K562 (cell line): ENCODE measurements at regions not wholly inside any gene's neighbourhood (a gene's known extent, or its start where the extent isn't known, plus 50 kb on each side); places are given as distances from the start of the nearest gene placed in this dataset.

Source experiments
- ATAC-seq: fragments of 200-7000 bp; cut with Tn5 transposase; 3 replicates; pipeline ENCODE4 v1.9.1; 2020; ENCODE audit warnings: moderate library complexity
- BruUV-seq: library from RNA; stranded (reverse); fragments of 400-500 nt; replicated peaks from 2 replicates; lab custom pipeline; 2021; lab: Mats Ljungman, UMichigan
- CTCF ChIA-PET: fragments of 300-600 bp; formaldehyde crosslinking; extraction: SDS; loops from one replicate; lab custom pipeline; 2021; ENCODE audit warnings: low intra/inter-chr PET ratio; lab: Yijun Ruan, JAX
- POLR2A ChIA-PET: fragments of 300-600, 350-650 bp; sonication (Branson Sonifier 250); formaldehyde crosslinking; extraction: SDS; loops from one replicate; lab custom pipeline; 2021; ENCODE audit warnings: antibody characterized with exemption, inconsistent platforms; lab: Yijun Ruan, JAX
- DNase-seq, 4 experiments: peaks; one replicate each; pipeline versions ENCODE4 v3.0.0 to v3.0.0-alpha.2; 2011 to 2018; ENCODE audit warnings: low spot score in 3 of 4, mixed read lengths in 3 of 4; ENCODE audit errors: extremely low read depth in 1 of 4
- FAIRE-seq: peaks from 2 replicates; lab custom pipeline; 2011; peaks lifted over from hg19 to GRCh38; lab: Jason Lieb, UNC
- H2AFZ ChIP-seq: 2 replicates; pipeline ENCODE4 v1.6.0; 2011; ENCODE audit warnings: low read depth, low read length, control low read depth, inconsistent platforms
- H3K27ac ChIP-seq: fragments of 200-600 bp; 3 replicates; pipeline ENCODE4 v1.8.0; 2011; ENCODE audit warnings: low read depth, mild to moderate bottlenecking, control low read depth, inconsistent platforms, low read length, moderate library complexity, mixed read lengths; ENCODE audit errors: extremely low read depth
- H3K27me3 ChIP-seq, 2 experiments: fragments of 300-600 bp in 1 of 2; 2 replicates in 1 of 2; 3 replicates in 1 of 2; pipeline versions ENCODE4 v1.6.0 to v1.8.0; 2011; ENCODE audit warnings: inconsistent platforms in 2 of 2, low read length in 2 of 2, mild to moderate bottlenecking in 1 of 2, mixed read lengths in 1 of 2, moderate library complexity in 1 of 2; ENCODE audit not compliant: control insufficient read depth in 2 of 2, insufficient read depth in 2 of 2
- H3K36me3 ChIP-seq: fragments of 300-600 bp; 3 replicates; pipeline ENCODE4 v1.8.0; 2011; ENCODE audit warnings: mild to moderate bottlenecking, low read length, inconsistent platforms; ENCODE audit not compliant: control insufficient read depth, insufficient read depth
- H3K4me1 ChIP-seq, 2 experiments: fragments of 200-600 bp in 1 of 2; replicated peaks in 1 of 2; 2 replicates in 1 of 2; 3 replicates in 1 of 2; pipeline versions ENCODE4 v1.5.1 to v1.8.0; 2011; ENCODE audit warnings: inconsistent platforms in 2 of 2, low read length in 2 of 2, mild to moderate bottlenecking in 1 of 2, mixed read lengths in 1 of 2, moderate library complexity in 1 of 2; ENCODE audit not compliant: control insufficient read depth in 2 of 2, insufficient read depth in 2 of 2
- H3K4me2 ChIP-seq: 2 replicates; pipeline ENCODE4 v1.6.1; 2011; ENCODE audit warnings: low read length, control low read depth, inconsistent platforms, mixed read lengths; ENCODE audit not compliant: insufficient read depth
- H3K4me3 ChIP-seq: fragments of 200-600 bp; sonication (generic), shearing (Covaris generic); 2 replicates; pipeline ENCODE4 v1.5.1; 2016; ENCODE audit warnings: control low read depth, inconsistent platforms
- H3K79me2 ChIP-seq: fragments of 200-600 bp; 3 replicates; pipeline ENCODE4 v1.8.0; 2011; ENCODE audit warnings: low read length, inconsistent platforms; ENCODE audit not compliant: control insufficient read depth, insufficient read depth
- H3K9ac ChIP-seq, 2 experiments: 2 replicates each; pipeline versions ENCODE4 v1.6.0 to v1.6.1; 2011; ENCODE audit warnings: low read depth in 2 of 2, low read length in 2 of 2, control low read depth in 1 of 2, inconsistent platforms in 1 of 2, mild to moderate bottlenecking in 1 of 2, mixed read lengths in 1 of 2; ENCODE audit not compliant: insufficient read depth in 1 of 2
- H3K9me1 ChIP-seq: one replicate; pipeline ENCODE4 v1.6.0; 2011; ENCODE audit warnings: inconsistent platforms, mild to moderate bottlenecking, low read length, moderate library complexity; ENCODE audit not compliant: control insufficient read depth, insufficient read depth
- H3K9me3 ChIP-seq: replicated peaks from 2 replicates; pipeline ENCODE4 v1.5.1; 2011; ENCODE audit warnings: low read depth, low read length, inconsistent platforms; ENCODE audit not compliant: control insufficient read depth, insufficient read depth
- H4K20me1 ChIP-seq: replicated peaks from 2 replicates; pipeline ENCODE4 v1.6.1; 2011; ENCODE audit warnings: low read length, inconsistent platforms, mixed read lengths; ENCODE audit not compliant: control insufficient read depth, insufficient read depth
- ATF7 ChIP-seq: fragments of 450-650 bp; IDR thresholded peaks from 2 replicates; pipeline ENCODE4 v1.7.1; 2014; ENCODE audit warnings: mild to moderate bottlenecking, moderate library complexity
- MEF2A ChIP-seq: IDR thresholded peaks from 2 replicates; pipeline ENCODE4 v1.6.1; 2011; ENCODE audit warnings: low read depth, mild to moderate bottlenecking, low read length, moderate library complexity; ENCODE audit not compliant: control insufficient read depth
- RB1 ChIP-seq: fragments of 450-650 bp; IDR thresholded peaks from 2 replicates; pipeline ENCODE4 v1.6.1; 2017; ENCODE audit warnings: low read depth, mild to moderate bottlenecking
- RBM14 ChIP-seq: fragments of 200-400 bp; formaldehyde crosslinking; IDR thresholded peaks from 2 replicates; pipeline ENCODE4 v1.6.1; 2018; ENCODE audit warnings: low read depth, mild to moderate bottlenecking, low read length, moderate library complexity, borderline replicate concordance; ENCODE audit not compliant: insufficient read depth
- RBM25 ChIP-seq: fragments of 200-400 bp; formaldehyde crosslinking; IDR thresholded peaks from 2 replicates; pipeline ENCODE4 v1.6.1; 2018; ENCODE audit warnings: low read length, low read depth, moderate library complexity; ENCODE audit not compliant: severe bottlenecking
- RCOR1 ChIP-seq, 2 experiments: IDR thresholded peaks; 2 replicates each; pipeline ENCODE4 v1.6.1; 2012; ENCODE audit warnings: low read depth in 2 of 2, low read length in 2 of 2, borderline replicate concordance in 1 of 2, improper control_type of control experiment in 1 of 2
- SLC30A9 ChIP-seq: fragments of 250-450 bp; sonication (Bioruptor Pico); IDR thresholded peaks from 2 replicates; pipeline ENCODE4 v1.8.0; 2022; ENCODE audit warnings: mild to moderate bottlenecking, moderate library complexity
- SP2 ChIP-seq: IDR thresholded peaks from 2 replicates; pipeline ENCODE4 v1.6.1; 2011; ENCODE audit warnings: mild to moderate bottlenecking, low read depth, low read length, moderate library complexity; ENCODE audit not compliant: poor library complexity, severe bottlenecking; ENCODE audit errors: extremely low read depth
- THAP12 ChIP-seq: fragments of 250-450 bp; sonication (Bioruptor Pico); IDR thresholded peaks from 2 replicates; pipeline ENCODE4 v1.9.0; 2021; ENCODE audit warnings: mild to moderate bottlenecking, inconsistent platforms
- XRCC3 ChIP-seq: fragments of 450-650 bp; IDR thresholded peaks from 2 replicates; pipeline ENCODE4 v1.6.1; 2017; ENCODE audit warnings: mild to moderate bottlenecking, moderate library complexity
- ZNF408 ChIP-seq: fragments of 250-450 bp; sonication (Bioruptor Pico); IDR thresholded peaks from 2 replicates; pipeline ENCODE4 v1.4.0; 2020; ENCODE audit warnings: low read depth, mild to moderate bottlenecking, moderate library complexity
- ZNF436 ChIP-seq: fragments of 250-450, 450-650 bp; sonication (Bioruptor Pico); formaldehyde crosslinking; IDR thresholded peaks from 2 replicates; pipeline ENCODE4 v1.7.0; 2020; ENCODE audit warnings: mild to moderate bottlenecking
- WGBS: fragments of 100-300 bp; shearing (Covaris generic); methylation state at CpG from one replicate; pipeline ENCODE4 v1.1.6; 2016; ENCODE audit warnings: low coverage, mixed read lengths; ENCODE audit not compliant: insufficient coverage; ENCODE audit errors: missing lambda C conversion rate; 5-methylcytosine and 5-hydroxymethylcytosine counted together
- in situ Hi-C: fragments of 300-500 bp; cut with MboI; formaldehyde crosslinking; loops from 4 replicates; pipeline ENCODE4 v1.15.0; 2018; ENCODE audit warnings: inconsistent platforms, mixed read lengths
- intact Hi-C: fragments of 100-400 bp; cut with micrococcal nuclease; formaldehyde crosslinking; loops from 2 replicates; pipeline ENCODE4 v1.14.2; 2022

- Histone ChIP-seq H3K9me1 (no peaks in the 10 kb centered on the region), H4K20me1 (no peaks in the 10 kb centered on the region; the same call in 1 of the 2 replicates), H3K4me2 (no peak overlapping the region), H3K4me1 (no peaks in the 10 kb centered on the region), H2AFZ (no peak overlapping the region), H3K27ac (no peak overlapping the region), H3K79me2 (no peaks in the 10 kb centered on the region), H3K9ac (no peak overlapping the region), H3K4me3 (no peak overlapping the region), H3K36me3 (no peaks in the 10 kb centered on the region), H3K9me3 (no peaks in the 10 kb centered on the region), H3K27me3 (peaks cover 3 to 49% of the 10 kb centered on the region in 2 experiments; a peak in 4 of 5 replicates)
- no peak for ATAC-seq
- no peak for DNase-seq
- ChIA-PET POLR2A (interaction anchor here (0.6 kb wide), 1 partner anchor 428 kb away, joined by 3 read pairs; no protein-coding TSS in a partner anchor), CTCF (no interaction called here)
- FAIRE-seq, result no peak
- intact Hi-C loops (no loop called here), in situ Hi-C loops (no loop called here)
- BruUV-seq, result no TSS peak
- WGBS, result 0% methylated on average over 8 of the region's 8 CpGs
- TF ChIP-seq RB1 (no peak), ATF7 (no peak), RBM25 (no peak), SP2 (no peak), THAP12 (CRISPR knock-in tag) (no peak), RBM14 (no peak), SLC30A9 (CRISPR knock-in tag) (no peak), ZNF408 (CRISPR knock-in tag) (no peak), XRCC3 (no peak), MEF2A (no peak), RCOR1 (IDR thresholded peaks at IDR 0.05; ENCODE audit: borderline replicate concordance in 1 of 2, low read depth in 2 of 2, low read length in 2 of 2) (no peak), ZNF436 (CRISPR knock-in tag) (no peak)
Measured at GRCh38 chr12:130084359-130084758, 77.9 kb upstream of the FZD10 start.
